ENCODE measurements at regions not wholly inside any gene's neighbourhood (a gene's known extent, or its start where the extent isn't known, plus 50 kb on each side); places are given as distances from the start of the nearest gene placed in this dataset.

DNA sequence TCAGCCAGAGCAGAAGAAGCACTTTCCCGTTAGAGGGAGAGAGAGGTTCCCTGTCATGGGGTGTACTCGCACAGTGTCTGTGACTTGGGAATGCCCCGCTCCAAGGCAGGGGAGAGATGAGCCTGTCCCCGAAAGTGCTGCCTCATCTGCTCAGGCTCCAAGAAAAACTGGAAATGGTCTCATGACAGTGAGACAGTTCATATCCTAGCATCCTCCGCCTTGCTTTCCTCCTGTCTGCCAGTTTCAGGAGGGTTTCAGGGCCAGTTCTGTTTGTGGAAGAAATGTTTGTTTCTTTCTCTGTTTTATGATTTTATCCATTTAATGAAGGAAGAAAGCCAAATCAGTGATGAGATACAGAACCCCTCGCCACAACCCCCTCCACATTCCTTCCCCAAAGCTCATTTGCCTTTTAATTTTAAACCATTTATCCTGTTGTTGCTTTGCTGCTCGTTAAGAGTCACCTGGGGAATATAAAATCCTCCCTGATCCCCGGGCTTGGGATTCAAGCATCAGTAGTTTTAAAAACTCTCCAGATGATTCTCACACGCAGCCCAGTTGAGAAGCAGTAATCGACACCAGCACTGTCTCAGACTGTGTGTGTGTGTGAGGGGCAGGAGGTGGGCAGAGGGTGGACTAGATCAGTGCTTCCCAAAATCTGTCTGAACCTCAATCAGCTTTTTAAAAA is 144.6 kb upstream of the UBL3 start:
- TF ChIP-seq, protein P1, sequence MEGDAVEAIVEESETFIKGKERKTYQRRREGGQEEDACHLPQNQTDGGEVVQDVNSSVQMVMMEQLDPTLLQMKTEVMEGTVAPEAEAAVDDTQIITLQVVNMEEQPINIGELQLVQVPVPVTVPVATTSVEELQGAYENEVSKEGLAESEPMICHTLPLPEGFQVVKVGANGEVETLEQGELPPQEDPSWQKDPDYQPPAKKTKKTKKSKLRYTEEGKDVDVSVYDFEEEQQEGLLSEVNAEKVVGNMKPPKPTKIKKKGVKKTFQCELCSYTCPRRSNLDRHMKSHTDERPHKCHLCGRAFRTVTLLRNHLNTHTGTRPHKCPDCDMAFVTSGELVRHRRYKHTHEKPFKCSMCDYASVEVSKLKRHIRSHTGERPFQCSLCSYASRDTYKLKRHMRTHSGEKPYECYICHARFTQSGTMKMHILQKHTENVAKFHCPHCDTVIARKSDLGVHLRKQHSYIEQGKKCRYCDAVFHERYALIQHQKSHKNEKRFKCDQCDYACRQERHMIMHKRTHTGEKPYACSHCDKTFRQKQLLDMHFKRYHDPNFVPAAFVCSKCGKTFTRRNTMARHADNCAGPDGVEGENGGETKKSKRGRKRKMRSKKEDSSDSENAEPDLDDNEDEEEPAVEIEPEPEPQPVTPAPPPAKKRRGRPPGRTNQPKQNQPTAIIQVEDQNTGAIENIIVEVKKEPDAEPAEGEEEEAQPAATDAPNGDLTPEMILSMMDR (conservative IDR thresholded peaks at IDR 0.05 in 1 of 2, IDR thresholded peaks at IDR 0.05 in 1 of 2; ENCODE audit: low read depth in 1 of 2, low read length in 2 of 2), result no peak
- TF ChIP-seq EZH2 (IDR thresholded peaks at IDR 0.05; ENCODE audit: low read length, missing control alignments), result no peak
- DNase-seq (ENCODE audit: low read depth in 2 of 2), result no peak
- H3K4me1 ChIP-seq (ENCODE audit: control insufficient read depth, extremely low read depth, insufficient read depth, low read length), result peaks cover 20% of the 10 kb centered on the region
- H4K20me1 ChIP-seq (ENCODE audit: control insufficient read depth, extremely low read depth, insufficient read depth, low read length), result no peaks in the 10 kb centered on the region
- H3K27ac ChIP-seq (ENCODE audit: insufficient read depth, low read length), result no peak overlapping the region
- no peaks in the 10 kb centered on the region for H3K79me2 ChIP-seq (ENCODE audit: control insufficient read depth, insufficient read depth, low read length)
- H3K4me2 ChIP-seq (ENCODE audit: extremely low read depth, insufficient read depth, low read length), result no peak overlapping the region
- H3K36me3 ChIP-seq (ENCODE audit: control insufficient read depth, insufficient read depth, low read length), result no peaks in the 10 kb centered on the region
- H3K27me3 ChIP-seq (ENCODE audit: control insufficient read depth, insufficient read depth, low read length), result no peaks in the 10 kb centered on the region
- no peaks in the 10 kb centered on the region for H3K9me3 ChIP-seq (ENCODE audit: control insufficient read depth, insufficient read depth, low read depth, low read length)
- no peak overlapping the region for H3K9ac ChIP-seq (ENCODE audit: insufficient read depth, low read length)
- no peak overlapping the region for H3K4me3 ChIP-seq (replicated peaks in 1 of 4; ENCODE audit: control extremely low read depth in 1 of 4, insufficient read depth in 1 of 4, low read depth in 3 of 4, low read length in 4 of 4)
- H2AFZ ChIP-seq (ENCODE audit: low read length), result peak overlapping the region; percentile 61

GRCh38 chr13:29993716-29994488 is 143.5 kb upstream of the UBL3 start:
- Histone ChIP-seq H3K27me3 (ENCODE audit: control insufficient read depth, insufficient read depth, low read length) (no peaks in the 10 kb centered on the region), H3K27ac (ENCODE audit: insufficient read depth, low read length) (peak overlapping the region; percentile 58), H3K79me2 (ENCODE audit: control insufficient read depth, insufficient read depth, low read length) (no peaks in the 10 kb centered on the region), H3K4me2 (ENCODE audit: extremely low read depth, insufficient read depth, low read length) (peak overlapping the region; percentile 59), H2AFZ (ENCODE audit: low read length) (no peak overlapping the region), H3K4me1 (ENCODE audit: control insufficient read depth, extremely low read depth, insufficient read depth, low read length) (peaks cover 20% of the 10 kb centered on the region), H3K9ac (ENCODE audit: insufficient read depth, low read length) (no peak overlapping the region), H4K20me1 (ENCODE audit: control insufficient read depth, extremely low read depth, insufficient read depth, low read length) (no peaks in the 10 kb centered on the region), H3K4me3 (replicated peaks in 1 of 4; ENCODE audit: control extremely low read depth in 1 of 4, insufficient read depth in 1 of 4, low read depth in 3 of 4, low read length in 4 of 4) (no peak overlapping the region), H3K9me3 (ENCODE audit: control insufficient read depth, insufficient read depth, low read depth, low read length) (no peaks in the 10 kb centered on the region), H3K36me3 (ENCODE audit: control insufficient read depth, insufficient read depth, low read length) (no peaks in the 10 kb centered on the region)
- DNase-seq (ENCODE audit: low read depth in 2 of 2), result peak; percentile 39 to 76
- TF ChIP-seq, protein P1 (conservative IDR thresholded peaks at IDR 0.05 in 1 of 2, IDR thresholded peaks at IDR 0.05 in 1 of 2; ENCODE audit: low read depth in 1 of 2, low read length in 2 of 2), result no peak
- TF ChIP-seq EZH2 (IDR thresholded peaks at IDR 0.05; ENCODE audit: low read length, missing control alignments), result no peak

GRCh38 chr13:29993196-29993595 is 142.8 kb upstream of the UBL3 start:
- H3K27me3 ChIP-seq (ENCODE audit: control insufficient read depth, insufficient read depth, low read length), result no peaks in the 10 kb centered on the region
- H3K4me3 ChIP-seq (replicated peaks in 1 of 4; ENCODE audit: control extremely low read depth in 1 of 4, insufficient read depth in 1 of 4, low read depth in 3 of 4, low read length in 4 of 4), result no peak overlapping the region
- TF ChIP-seq, protein P1 (conservative IDR thresholded peaks at IDR 0.05 in 1 of 2, IDR thresholded peaks at IDR 0.05 in 1 of 2; ENCODE audit: low read depth in 1 of 2, low read length in 2 of 2), result no peak
- TF ChIP-seq EZH2 (IDR thresholded peaks at IDR 0.05; ENCODE audit: low read length, missing control alignments), result no peak
- no peaks in the 10 kb centered on the region for H3K36me3 ChIP-seq (ENCODE audit: control insufficient read depth, insufficient read depth, low read length)
- no peaks in the 10 kb centered on the region for H4K20me1 ChIP-seq (ENCODE audit: control insufficient read depth, extremely low read depth, insufficient read depth, low read length)
- H3K27ac ChIP-seq (ENCODE audit: insufficient read depth, low read length), result no peak overlapping the region
- no peaks in the 10 kb centered on the region for H3K79me2 ChIP-seq (ENCODE audit: control insufficient read depth, insufficient read depth, low read length)
- H3K4me1 ChIP-seq (ENCODE audit: control insufficient read depth, extremely low read depth, insufficient read depth, low read length), result peaks cover 20% of the 10 kb centered on the region
- H3K9ac ChIP-seq (ENCODE audit: insufficient read depth, low read length), result no peak overlapping the region
- DNase-seq (ENCODE audit: low read depth in 2 of 2), result no peak
- no peak overlapping the region for H2AFZ ChIP-seq (ENCODE audit: low read length)
- H3K9me3 ChIP-seq (ENCODE audit: control insufficient read depth, insufficient read depth, low read depth, low read length), result no peaks in the 10 kb centered on the region
- no peak overlapping the region for H3K4me2 ChIP-seq (ENCODE audit: extremely low read depth, insufficient read depth, low read length)

Data from fibroblast of lung (primary cell).